WTC11 (cell line): ENCODE measurements at regions not wholly inside any gene's neighbourhood (a gene's known extent, or its start where the extent isn't known, plus 50 kb on each side); places are given as distances from the start of the nearest gene placed in this dataset.

Experiments used
- ATAC-seq: fragments of 200-7000 bp; cut with Tn5 transposase; 2 replicates; pipeline ENCODE4 v1.10.0; 2021; ENCODE audit warnings: mild to moderate bottlenecking, moderate library complexity
- CTCF ChIA-PET: fragments of 300-600 bp; sonication (Branson Sonifier 250); formaldehyde crosslinking; loops from one replicate; lab custom pipeline; 2021; ENCODE audit warnings: antibody characterized with exemption; lab: Charles Lee
- POLR2A ChIA-PET: fragments of 350-600 bp; sonication (Branson Sonifier 250); formaldehyde crosslinking; loops from one replicate; lab custom pipeline; 2021; ENCODE audit warnings: antibody characterized with exemption; lab: Charles Lee
- DNase-seq: peaks from one replicate; pipeline ENCODE4 v3.0.0; 2021; ENCODE audit warnings: low spot score
- H3K27ac Mint-ChIP-seq: 2 replicates; pipeline ENCODE4 v1.8.0; 2021; ENCODE audit warnings: mixed read lengths
- H3K27me3 Mint-ChIP-seq: 2 replicates; pipeline ENCODE4 v1.8.0; 2021; ENCODE audit warnings: low read depth, mild to moderate bottlenecking, moderate library complexity, mixed read lengths
- H3K36me3 Mint-ChIP-seq: 2 replicates; pipeline ENCODE4 v1.8.0; 2021; ENCODE audit warnings: mixed read lengths
- H3K4me1 Mint-ChIP-seq: 2 replicates; pipeline ENCODE4 v1.8.0; 2022; ENCODE audit warnings: mixed read lengths
- H3K4me3 Mint-ChIP-seq: 2 replicates; pipeline ENCODE4 v1.8.0; 2021; ENCODE audit warnings: mild to moderate bottlenecking, moderate library complexity, mixed read lengths
- H3K9me3 Mint-ChIP-seq: 2 replicates; pipeline ENCODE4 v1.8.0; 2021; ENCODE audit warnings: mixed read lengths
- EMX1 ChIP-seq: fragments of 250-450 bp; sonication (Bioruptor Pico); IDR thresholded peaks from 2 replicates; pipeline ENCODE4 v1.8.0; 2021; ENCODE audit warnings: mild to moderate bottlenecking
- ESRRA ChIP-seq: sonication (generic); formaldehyde crosslinking; IDR thresholded peaks from 2 replicates; pipeline ENCODE4 v1.8.1; 2022; ENCODE audit warnings: mild to moderate bottlenecking, missing genetic modification reagents, borderline replicate concordance
- ETV6 ChIP-seq: sonication (generic); formaldehyde crosslinking; IDR thresholded peaks from 2 replicates; pipeline ENCODE4 v1.8.1; 2022; ENCODE audit warnings: mild to moderate bottlenecking, missing genetic modification reagents
- FOXK1 ChIP-seq: sonication (generic); formaldehyde crosslinking; IDR thresholded peaks from 2 replicates; pipeline ENCODE4 v1.8.0; 2022; ENCODE audit warnings: mild to moderate bottlenecking, moderate library complexity, missing genetic modification reagents
- FOXP1 ChIP-seq: sonication (generic); formaldehyde crosslinking; IDR thresholded peaks from 2 replicates; pipeline ENCODE4 v1.8.0; 2022; ENCODE audit warnings: missing genetic modification reagents, mild to moderate bottlenecking, moderate library complexity, borderline replicate concordance
- GTF2I ChIP-seq: fragments of 250-450 bp; sonication (Bioruptor Pico); conservative IDR thresholded peaks from 2 replicates; pipeline ENCODE4 v1.4.0; 2021; ENCODE audit warnings: mild to moderate bottlenecking
- IRF2 ChIP-seq: sonication (generic); formaldehyde crosslinking; IDR thresholded peaks from 2 replicates; pipeline ENCODE4 v1.8.0; 2022; ENCODE audit warnings: low read depth, missing genetic modification reagents, borderline replicate concordance
- JAZF1 ChIP-seq: fragments of 250-450 bp; sonication (Bioruptor Pico); IDR thresholded peaks from 2 replicates; pipeline ENCODE4 v1.9.0; 2021; ENCODE audit warnings: moderate library complexity, mild to moderate bottlenecking, inconsistent platforms
- KAT7 ChIP-seq: sonication (generic); formaldehyde crosslinking; IDR thresholded peaks from 2 replicates; pipeline ENCODE4 v1.8.1; 2023; ENCODE audit warnings: missing genetic modification reagents, mild to moderate bottlenecking, borderline replicate concordance
- MXD4 ChIP-seq: fragments of 250-450 bp; sonication (Bioruptor Pico); IDR thresholded peaks from 2 replicates; pipeline ENCODE4 v1.8.0; 2021; ENCODE audit warnings: mild to moderate bottlenecking, moderate library complexity, borderline replicate concordance
- MYBL2 ChIP-seq: sonication (generic); formaldehyde crosslinking; IDR thresholded peaks from 2 replicates; pipeline ENCODE4 v1.8.1; 2023; ENCODE audit warnings: mild to moderate bottlenecking, moderate library complexity, missing genetic modification reagents
- NFATC4 ChIP-seq: fragments of 250-450 bp; sonication (Bioruptor Pico); IDR thresholded peaks from 2 replicates; pipeline ENCODE4 v1.9.0; 2021; ENCODE audit warnings: mild to moderate bottlenecking
- NFE2L1 ChIP-seq: sonication (generic); formaldehyde crosslinking; IDR thresholded peaks from 2 replicates; pipeline ENCODE4 v1.8.1; 2023; ENCODE audit warnings: missing genetic modification reagents
- PRRX2 ChIP-seq: fragments of 250-450 bp; sonication (Bioruptor Pico); IDR thresholded peaks from 2 replicates; pipeline ENCODE4 v1.8.0; 2021; ENCODE audit warnings: mild to moderate bottlenecking
- RELA ChIP-seq: sonication (generic); formaldehyde crosslinking; IDR thresholded peaks from 2 replicates; pipeline ENCODE4 v1.8.1; 2022; ENCODE audit warnings: missing genetic modification reagents, mild to moderate bottlenecking, borderline replicate concordance
- SMAD3 ChIP-seq: sonication (generic); formaldehyde crosslinking; IDR thresholded peaks from 2 replicates; pipeline ENCODE4 v1.8.0; 2022; ENCODE audit warnings: missing genetic modification reagents, mild to moderate bottlenecking, borderline replicate concordance
- SP1 ChIP-seq: sonication (generic); formaldehyde crosslinking; conservative IDR thresholded peaks from 2 replicates; pipeline ENCODE4 v1.8.1; 2022; ENCODE audit warnings: missing genetic modification reagents
- TEAD4 ChIP-seq: sonication (generic); formaldehyde crosslinking; IDR thresholded peaks from 2 replicates; pipeline ENCODE4 v1.8.0; 2022; ENCODE audit warnings: mild to moderate bottlenecking, missing genetic modification reagents
- ZNF232 ChIP-seq: sonication (generic); formaldehyde crosslinking; IDR thresholded peaks from 2 replicates; pipeline ENCODE4 v1.8.0; 2022; ENCODE audit warnings: mild to moderate bottlenecking, missing genetic modification reagents
- ZNF317 ChIP-seq: sonication (generic); formaldehyde crosslinking; IDR thresholded peaks from 2 replicates; pipeline ENCODE4 v1.8.1; 2023; ENCODE audit warnings: low read depth, mild to moderate bottlenecking, moderate library complexity, missing genetic modification reagents, borderline replicate concordance
- TF ChIP-seq, protein P1 (sequence below): fragments of 250-450 bp; sonication (Bioruptor Pico); IDR thresholded peaks from 2 replicates; pipeline ENCODE4 v1.9.0; 2021; ENCODE audit warnings: mild to moderate bottlenecking
- TF ChIP-seq, protein P2 (sequence below): sonication (generic); formaldehyde crosslinking; IDR thresholded peaks from 2 replicates; pipeline ENCODE4 v1.8.0; 2023; ENCODE audit warnings: mild to moderate bottlenecking, missing genetic modification reagents
- TF ChIP-seq, protein P3 (sequence below): fragments of 250-450 bp; sonication (Bioruptor Pico); IDR thresholded peaks from 2 replicates; pipeline ENCODE4 v1.9.0; 2021; ENCODE audit warnings: mild to moderate bottlenecking
- TF ChIP-seq, protein P4 (sequence below): fragments of 250-450 bp; sonication (Bioruptor Pico); IDR thresholded peaks from 2 replicates; pipeline ENCODE4 v2.1.2; 2022; ENCODE audit warnings: mild to moderate bottlenecking, moderate library complexity
- TF ChIP-seq, protein P5 (sequence below): sonication (generic); formaldehyde crosslinking; IDR thresholded peaks from 2 replicates; pipeline ENCODE4 v1.8.1; 2023; ENCODE audit warnings: mild to moderate bottlenecking, missing genetic modification reagents
- TF ChIP-seq, protein P6 (sequence below): sonication (generic); formaldehyde crosslinking; IDR thresholded peaks from 2 replicates; pipeline ENCODE4 v1.8.1; 2023; ENCODE audit warnings: mild to moderate bottlenecking, missing genetic modification reagents, moderate library complexity
- TF ChIP-seq, protein P7 (sequence below): sonication (generic); formaldehyde crosslinking; conservative IDR thresholded peaks from 2 replicates; pipeline ENCODE4 v1.8.1; 2022; ENCODE audit warnings: mild to moderate bottlenecking, missing genetic modification reagents

DNA sequence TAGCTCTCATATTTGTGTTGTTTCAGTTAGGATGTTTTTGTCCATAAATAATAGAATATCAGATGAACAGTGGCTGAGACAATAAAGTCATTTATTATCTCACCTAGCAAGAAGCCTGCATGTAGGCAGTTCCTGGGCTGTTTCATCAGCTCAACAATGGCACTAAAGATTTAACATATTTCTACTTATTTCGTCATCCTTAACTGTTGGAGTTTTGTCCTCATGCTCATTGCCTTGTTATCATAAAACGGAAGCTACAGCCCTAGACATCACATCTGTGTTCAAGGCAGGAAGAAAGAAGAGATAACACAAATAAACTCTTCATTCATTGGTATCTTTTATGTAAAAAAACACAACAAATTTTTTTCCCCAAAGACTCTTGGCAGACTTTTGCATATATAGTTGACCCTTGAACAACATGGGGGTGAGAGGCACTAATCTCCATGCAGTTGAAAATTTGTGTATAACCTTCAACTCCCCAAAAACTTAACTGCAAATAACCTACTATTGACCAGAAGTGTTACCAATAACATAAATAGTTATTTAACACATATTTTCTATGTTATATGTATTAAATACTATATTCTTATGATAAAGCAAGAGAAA lies 277.2 kb upstream of the ADRA1B start:
- ATAC-seq (no peak), DNase-seq (no peak)
- ChIA-PET CTCF (no interaction called here), POLR2A (no interaction called here)
- H3K27me3 Mint-ChIP-seq = no peaks in the 10 kb centered on the region
- peaks cover 8% of the 10 kb centered on the region; the same call in 1 of the 2 replicates for H3K9me3 Mint-ChIP-seq
- peaks cover 9% of the 10 kb centered on the region for H3K4me1 Mint-ChIP-seq
- no peaks in the 10 kb centered on the region for H3K36me3 Mint-ChIP-seq
- no peak overlapping the region for H3K27ac Mint-ChIP-seq
- no peak overlapping the region for H3K4me3 Mint-ChIP-seq
- TF ChIP-seq KAT7 (CRISPR knock-in tag) = no peak
- TF ChIP-seq, protein P1, sequence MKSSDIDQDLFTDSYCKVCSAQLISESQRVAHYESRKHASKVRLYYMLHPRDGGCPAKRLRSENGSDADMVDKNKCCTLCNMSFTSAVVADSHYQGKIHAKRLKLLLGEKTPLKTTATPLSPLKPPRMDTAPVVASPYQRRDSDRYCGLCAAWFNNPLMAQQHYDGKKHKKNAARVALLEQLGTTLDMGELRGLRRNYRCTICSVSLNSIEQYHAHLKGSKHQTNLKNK (CRISPR knock-in tag) = no peak
- no peak for TF ChIP-seq NFATC4 (CRISPR knock-in tag)
- TF ChIP-seq, protein P2, sequence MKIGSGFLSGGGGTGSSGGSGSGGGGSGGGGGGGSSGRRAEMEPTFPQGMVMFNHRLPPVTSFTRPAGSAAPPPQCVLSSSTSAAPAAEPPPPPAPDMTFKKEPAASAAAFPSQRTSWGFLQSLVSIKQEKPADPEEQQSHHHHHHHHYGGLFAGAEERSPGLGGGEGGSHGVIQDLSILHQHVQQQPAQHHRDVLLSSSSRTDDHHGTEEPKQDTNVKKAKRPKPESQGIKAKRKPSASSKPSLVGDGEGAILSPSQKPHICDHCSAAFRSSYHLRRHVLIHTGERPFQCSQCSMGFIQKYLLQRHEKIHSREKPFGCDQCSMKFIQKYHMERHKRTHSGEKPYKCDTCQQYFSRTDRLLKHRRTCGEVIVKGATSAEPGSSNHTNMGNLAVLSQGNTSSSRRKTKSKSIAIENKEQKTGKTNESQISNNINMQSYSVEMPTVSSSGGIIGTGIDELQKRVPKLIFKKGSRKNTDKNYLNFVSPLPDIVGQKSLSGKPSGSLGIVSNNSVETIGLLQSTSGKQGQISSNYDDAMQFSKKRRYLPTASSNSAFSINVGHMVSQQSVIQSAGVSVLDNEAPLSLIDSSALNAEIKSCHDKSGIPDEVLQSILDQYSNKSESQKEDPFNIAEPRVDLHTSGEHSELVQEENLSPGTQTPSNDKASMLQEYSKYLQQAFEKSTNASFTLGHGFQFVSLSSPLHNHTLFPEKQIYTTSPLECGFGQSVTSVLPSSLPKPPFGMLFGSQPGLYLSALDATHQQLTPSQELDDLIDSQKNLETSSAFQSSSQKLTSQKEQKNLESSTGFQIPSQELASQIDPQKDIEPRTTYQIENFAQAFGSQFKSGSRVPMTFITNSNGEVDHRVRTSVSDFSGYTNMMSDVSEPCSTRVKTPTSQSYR = no peak
- TF ChIP-seq ESRRA = no peak
- TF ChIP-seq ZNF232 (CRISPR knock-in tag) = no peak
- no peak for TF ChIP-seq PRRX2 (CRISPR knock-in tag)
- TF ChIP-seq TEAD4 (CRISPR knock-in tag) = no peak
- TF ChIP-seq SP1 = no peak
- no peak for TF ChIP-seq MXD4 (CRISPR knock-in tag)
- TF ChIP-seq EMX1 (CRISPR knock-in tag) = no peak
- TF ChIP-seq, all 79 proteins: peak for 0

DNA sequence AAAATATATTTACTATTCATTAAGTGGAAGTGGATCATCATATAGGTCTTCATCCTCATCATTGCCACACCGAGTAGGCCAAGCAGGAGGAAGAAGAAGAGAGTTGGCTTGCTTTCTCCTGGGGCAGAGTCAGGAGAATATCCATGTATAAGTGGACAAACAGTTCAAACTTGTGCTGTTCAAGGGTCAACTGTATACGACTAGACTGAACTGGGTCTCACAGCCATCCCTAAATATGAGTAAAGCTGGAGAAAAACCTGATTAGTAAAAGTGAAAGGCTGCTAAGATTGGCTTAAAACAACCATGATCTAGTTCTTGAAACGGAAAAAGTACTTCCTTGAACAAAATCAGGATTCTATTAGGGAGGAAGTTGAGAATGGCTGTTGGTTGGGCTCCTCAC lies 276.7 kb upstream of the ADRA1B start:
- Mint-ChIP-seq H3K4me1 (peaks cover 9% of the 10 kb centered on the region), H3K4me3 (no peak overlapping the region), H3K27ac (no peak overlapping the region), H3K27me3 (no peaks in the 10 kb centered on the region), H3K9me3 (peaks cover 8% of the 10 kb centered on the region; the same call in 1 of the 2 replicates), H3K36me3 (no peaks in the 10 kb centered on the region)
- ATAC-seq (no peak), DNase-seq (no peak)
- ChIA-PET CTCF (no interaction called here), POLR2A (no interaction called here)
- TF ChIP-seq FOXP1 (CRISPR knock-in tag) = no peak
- no peak for TF ChIP-seq IRF2 (CRISPR knock-in tag)
- no peak for TF ChIP-seq JAZF1
- no peak for TF ChIP-seq ETV6 (CRISPR knock-in tag)
- TF ChIP-seq, protein P3, sequence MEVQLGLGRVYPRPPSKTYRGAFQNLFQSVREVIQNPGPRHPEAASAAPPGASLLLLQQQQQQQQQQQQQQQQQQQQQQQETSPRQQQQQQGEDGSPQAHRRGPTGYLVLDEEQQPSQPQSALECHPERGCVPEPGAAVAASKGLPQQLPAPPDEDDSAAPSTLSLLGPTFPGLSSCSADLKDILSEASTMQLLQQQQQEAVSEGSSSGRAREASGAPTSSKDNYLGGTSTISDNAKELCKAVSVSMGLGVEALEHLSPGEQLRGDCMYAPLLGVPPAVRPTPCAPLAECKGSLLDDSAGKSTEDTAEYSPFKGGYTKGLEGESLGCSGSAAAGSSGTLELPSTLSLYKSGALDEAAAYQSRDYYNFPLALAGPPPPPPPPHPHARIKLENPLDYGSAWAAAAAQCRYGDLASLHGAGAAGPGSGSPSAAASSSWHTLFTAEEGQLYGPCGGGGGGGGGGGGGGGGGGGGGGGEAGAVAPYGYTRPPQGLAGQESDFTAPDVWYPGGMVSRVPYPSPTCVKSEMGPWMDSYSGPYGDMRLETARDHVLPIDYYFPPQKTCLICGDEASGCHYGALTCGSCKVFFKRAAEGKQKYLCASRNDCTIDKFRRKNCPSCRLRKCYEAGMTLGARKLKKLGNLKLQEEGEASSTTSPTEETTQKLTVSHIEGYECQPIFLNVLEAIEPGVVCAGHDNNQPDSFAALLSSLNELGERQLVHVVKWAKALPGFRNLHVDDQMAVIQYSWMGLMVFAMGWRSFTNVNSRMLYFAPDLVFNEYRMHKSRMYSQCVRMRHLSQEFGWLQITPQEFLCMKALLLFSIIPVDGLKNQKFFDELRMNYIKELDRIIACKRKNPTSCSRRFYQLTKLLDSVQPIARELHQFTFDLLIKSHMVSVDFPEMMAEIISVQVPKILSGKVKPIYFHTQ = no peak
- TF ChIP-seq, protein P4, sequence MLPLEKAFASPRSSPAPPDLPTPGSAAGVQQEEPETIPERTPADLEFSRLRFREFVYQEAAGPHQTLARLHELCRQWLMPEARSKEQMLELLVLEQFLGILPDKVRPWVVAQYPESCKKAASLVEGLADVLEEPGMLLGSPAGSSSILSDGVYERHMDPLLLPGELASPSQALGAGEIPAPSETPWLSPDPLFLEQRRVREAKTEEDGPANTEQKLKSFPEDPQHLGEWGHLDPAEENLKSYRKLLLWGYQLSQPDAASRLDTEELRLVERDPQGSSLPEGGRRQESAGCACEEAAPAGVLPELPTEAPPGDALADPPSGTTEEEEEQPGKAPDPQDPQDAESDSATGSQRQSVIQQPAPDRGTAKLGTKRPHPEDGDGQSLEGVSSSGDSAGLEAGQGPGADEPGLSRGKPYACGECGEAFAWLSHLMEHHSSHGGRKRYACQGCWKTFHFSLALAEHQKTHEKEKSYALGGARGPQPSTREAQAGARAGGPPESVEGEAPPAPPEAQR (CRISPR knock-in tag) = no peak
- TF ChIP-seq FOXK1 (CRISPR knock-in tag) = no peak
- TF ChIP-seq, protein P1 (CRISPR knock-in tag) = no peak
- no peak for TF ChIP-seq ZNF317 (CRISPR knock-in tag)
- no peak for TF ChIP-seq SMAD3 (CRISPR knock-in tag)
- TF ChIP-seq, protein P5, sequence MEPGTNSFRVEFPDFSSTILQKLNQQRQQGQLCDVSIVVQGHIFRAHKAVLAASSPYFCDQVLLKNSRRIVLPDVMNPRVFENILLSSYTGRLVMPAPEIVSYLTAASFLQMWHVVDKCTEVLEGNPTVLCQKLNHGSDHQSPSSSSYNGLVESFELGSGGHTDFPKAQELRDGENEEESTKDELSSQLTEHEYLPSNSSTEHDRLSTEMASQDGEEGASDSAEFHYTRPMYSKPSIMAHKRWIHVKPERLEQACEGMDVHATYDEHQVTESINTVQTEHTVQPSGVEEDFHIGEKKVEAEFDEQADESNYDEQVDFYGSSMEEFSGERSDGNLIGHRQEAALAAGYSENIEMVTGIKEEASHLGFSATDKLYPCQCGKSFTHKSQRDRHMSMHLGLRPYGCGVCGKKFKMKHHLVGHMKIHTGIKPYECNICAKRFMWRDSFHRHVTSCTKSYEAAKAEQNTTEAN (CRISPR knock-in tag) = no peak
- TF ChIP-seq, protein P6, sequence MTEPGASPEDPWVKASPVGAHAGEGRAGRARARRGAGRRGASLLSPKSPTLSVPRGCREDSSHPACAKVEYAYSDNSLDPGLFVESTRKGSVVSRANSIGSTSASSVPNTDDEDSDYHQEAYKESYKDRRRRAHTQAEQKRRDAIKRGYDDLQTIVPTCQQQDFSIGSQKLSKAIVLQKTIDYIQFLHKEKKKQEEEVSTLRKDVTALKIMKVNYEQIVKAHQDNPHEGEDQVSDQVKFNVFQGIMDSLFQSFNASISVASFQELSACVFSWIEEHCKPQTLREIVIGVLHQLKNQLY = no peak
- no peak for TF ChIP-seq GTF2I
- no peak for TF ChIP-seq NFATC4 (CRISPR knock-in tag)
- no peak for TF ChIP-seq NFE2L1 (CRISPR knock-in tag)
- no peak for TF ChIP-seq MYBL2 (CRISPR knock-in tag)
- TF ChIP-seq RELA (CRISPR knock-in tag) = no peak
- TF ChIP-seq, protein P7, sequence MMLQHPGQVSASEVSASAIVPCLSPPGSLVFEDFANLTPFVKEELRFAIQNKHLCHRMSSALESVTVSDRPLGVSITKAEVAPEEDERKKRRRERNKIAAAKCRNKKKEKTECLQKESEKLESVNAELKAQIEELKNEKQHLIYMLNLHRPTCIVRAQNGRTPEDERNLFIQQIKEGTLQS (CRISPR knock-in tag) = no peak
